A549 (cell line): ENCODE measurements at regions not wholly inside any gene's neighbourhood (a gene's known extent, or its start where the extent isn't known, plus 50 kb on each side); places are given as distances from the start of the nearest gene placed in this dataset.

ENCODE experiments used
- CEBPB ChIP-seq, 2 experiments: fragments of >200 bp in 1 of 2; sonication (Bioruptor Twin) in 1 of 2; formaldehyde crosslinking in 1 of 2; IDR thresholded peaks; 2 replicates each; pipeline ENCODE4 v1.6.1; 2012 to 2016
- EHMT2 ChIP-seq: fragments of 200-600 bp; sonication (generic); IDR thresholded peaks from 2 replicates; pipeline ENCODE4 v1.6.1; 2016; ENCODE audit warnings: antibody characterized with exemption, low read depth, mild to moderate bottlenecking, moderate library complexity
- EP300 ChIP-seq, 2 experiments: fragments of >200 bp; sonication (Bioruptor Twin); formaldehyde crosslinking; IDR thresholded peaks; 2 replicates in 1 of 2; 3 replicates in 1 of 2; pipeline ENCODE4 v1.6.1; 2016 to 2017
- FOSB ChIP-seq: fragments of 250-450 bp; sonication (Bioruptor Pico); IDR thresholded peaks from 2 replicates; pipeline ENCODE4 v1.5.0; 2020; ENCODE audit warnings: mild to moderate bottlenecking, moderate library complexity
- JUN ChIP-seq, 2 experiments: fragments of >200 bp; sonication (Bioruptor Twin); formaldehyde crosslinking; IDR thresholded peaks; 2 replicates in 1 of 2; 3 replicates in 1 of 2; pipeline ENCODE4 v1.6.1; 2016 to 2017
- KDM1A ChIP-seq: fragments of 200-600 bp; sonication (generic); IDR thresholded peaks from 2 replicates; pipeline ENCODE4 v1.6.1; 2016; ENCODE audit warnings: low read depth, mild to moderate bottlenecking
- MAFK ChIP-seq: fragments of 450-650 bp; IDR thresholded peaks from 2 replicates; pipeline ENCODE4 v1.6.1; 2014; ENCODE audit not compliant: partially characterized antibody
- MAZ ChIP-seq: fragments of 150-350 bp; IDR thresholded peaks from 2 replicates; pipeline ENCODE4 v1.6.1; 2014; ENCODE audit warnings: antibody characterized with exemption, low read depth, low read length, borderline replicate concordance
- MYC ChIP-seq: IDR thresholded peaks from 2 replicates; pipeline ENCODE4 v1.6.1; 2012; ENCODE audit warnings: mild to moderate bottlenecking, inconsistent platforms, low read length, improper control_type of control experiment, borderline replicate concordance
- POLR2A ChIP-seq: IDR thresholded peaks from 2 replicates; pipeline ENCODE4 v1.6.1; 2012; ENCODE audit warnings: mild to moderate bottlenecking, low read length
- RCOR1 ChIP-seq: fragments of 150-350 bp; IDR thresholded peaks from 2 replicates; pipeline ENCODE4 v1.6.1; 2014; ENCODE audit warnings: antibody characterized with exemption, low read length, low read depth
- TF ChIP-seq, protein P1 (sequence below): fragments of >200 bp; sonication (Bioruptor Twin); formaldehyde crosslinking; IDR thresholded peaks from 3 replicates; pipeline ENCODE4 v1.5.1; 2016
- TF ChIP-seq, protein P2 (sequence below): IDR thresholded peaks from 2 replicates; pipeline ENCODE4 v1.6.1; 2012

GRCh38 chr2:126370201-126370600 is 285.8 kb upstream of the GYPC start:
- no peak for TF ChIP-seq EHMT2
- TF ChIP-seq, protein P1, sequence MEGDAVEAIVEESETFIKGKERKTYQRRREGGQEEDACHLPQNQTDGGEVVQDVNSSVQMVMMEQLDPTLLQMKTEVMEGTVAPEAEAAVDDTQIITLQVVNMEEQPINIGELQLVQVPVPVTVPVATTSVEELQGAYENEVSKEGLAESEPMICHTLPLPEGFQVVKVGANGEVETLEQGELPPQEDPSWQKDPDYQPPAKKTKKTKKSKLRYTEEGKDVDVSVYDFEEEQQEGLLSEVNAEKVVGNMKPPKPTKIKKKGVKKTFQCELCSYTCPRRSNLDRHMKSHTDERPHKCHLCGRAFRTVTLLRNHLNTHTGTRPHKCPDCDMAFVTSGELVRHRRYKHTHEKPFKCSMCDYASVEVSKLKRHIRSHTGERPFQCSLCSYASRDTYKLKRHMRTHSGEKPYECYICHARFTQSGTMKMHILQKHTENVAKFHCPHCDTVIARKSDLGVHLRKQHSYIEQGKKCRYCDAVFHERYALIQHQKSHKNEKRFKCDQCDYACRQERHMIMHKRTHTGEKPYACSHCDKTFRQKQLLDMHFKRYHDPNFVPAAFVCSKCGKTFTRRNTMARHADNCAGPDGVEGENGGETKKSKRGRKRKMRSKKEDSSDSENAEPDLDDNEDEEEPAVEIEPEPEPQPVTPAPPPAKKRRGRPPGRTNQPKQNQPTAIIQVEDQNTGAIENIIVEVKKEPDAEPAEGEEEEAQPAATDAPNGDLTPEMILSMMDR = no peak
- no peak for TF ChIP-seq MAFK
- no peak for TF ChIP-seq POLR2A
- TF ChIP-seq MYC = no peak
- no peak for TF ChIP-seq EP300 (IDR thresholded peaks at IDR 0.05)
- no peak for TF ChIP-seq CEBPB (IDR thresholded peaks at IDR 0.05)
- TF ChIP-seq RCOR1 = no peak
- TF ChIP-seq JUN (IDR thresholded peaks at IDR 0.05) = no peak
- TF ChIP-seq, protein P2, sequence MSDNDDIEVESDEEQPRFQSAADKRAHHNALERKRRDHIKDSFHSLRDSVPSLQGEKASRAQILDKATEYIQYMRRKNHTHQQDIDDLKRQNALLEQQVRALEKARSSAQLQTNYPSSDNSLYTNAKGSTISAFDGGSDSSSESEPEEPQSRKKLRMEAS = no peak
- TF ChIP-seq FOSB = no peak
- TF ChIP-seq KDM1A = no peak
- TF ChIP-seq MAZ = no peak
